ENCODE measurements at regions not wholly inside any gene's neighbourhood (a gene's known extent, or its start where the extent isn't known, plus 50 kb on each side); places are given as distances from the start of the nearest gene placed in this dataset.

- TF ChIP-seq ZBTB40 (IDR thresholded peaks at IDR 0.05; ENCODE audit: borderline replicate concordance) (no peak), RB1 (IDR thresholded peaks at IDR 0.05; ENCODE audit: borderline replicate concordance) (no peak), RELA (IDR thresholded peaks at IDR 0.05; ENCODE audit: borderline replicate concordance, partially characterized antibody) (no peak)
Observed at GRCh38 chr5:8209500-8209899, 340.6 kb downstream of the MTRR start (continued).

GRCh38 chr5:8213701-8214240 lies 344.8 kb downstream of the MTRR start:
- H4K20me1 ChIP-seq (ENCODE audit: control insufficient read depth, insufficient read depth) = no peaks in the 10 kb centered on the region
- POLR2A ChIA-PET = no interaction called here
- intact Hi-C loops (cut with micrococcal nuclease; ENCODE audit: unreplicated experiment) (no loop called here), in situ Hi-C loops (cut with MboI) (no loop called here)
- H3K4me3 ChIP-seq = no peak overlapping the region
- 0% methylated on average over 7 of the region's 7 CpGs for WGBS (ENCODE audit: insufficient coverage, insufficient replicate concordance, low lambda C conversion rate, missing lambda C conversion rate)
- FAIRE-seq = no peak
- ATAC-seq = no peak
- RAD21 ChIA-PET (ENCODE audit: unreplicated experiment) = no interaction called here
- H3K9ac ChIP-seq (ENCODE audit: control insufficient read depth, insufficient read depth, low read length) = no peak overlapping the region
- no peaks in the 10 kb centered on the region for H3K27me3 ChIP-seq (replicated peaks in 1 of 2; ENCODE audit: control insufficient read depth in 2 of 2, insufficient read depth in 2 of 2, low read length in 1 of 2)
- no peaks in the 10 kb centered on the region for H3K4me1 ChIP-seq (ENCODE audit: control insufficient read depth, insufficient read depth, low read length)
- no peaks in the 10 kb centered on the region for H3K79me2 ChIP-seq (ENCODE audit: control insufficient read depth, insufficient read depth, low read length)
- H3K4me2 ChIP-seq (ENCODE audit: control insufficient read depth, insufficient read depth) = no peak overlapping the region
- CTCF ChIA-PET = interaction anchor here (0.8 kb wide), 1 partner anchor 28 kb away, joined by 3 read pairs; no protein-coding TSS in a partner anchor
- no peak for DNase-seq (ENCODE audit: low read depth, low spot score)
- no peaks in the 10 kb centered on the region for H3K9me3 ChIP-seq (replicated peaks; ENCODE audit: control insufficient read depth, insufficient read depth, low read length)
- H3K36me3 ChIP-seq (ENCODE audit: control insufficient read depth in 2 of 2, insufficient read depth in 2 of 2, low read length in 1 of 2) = no peaks in the 10 kb centered on the region
- SMC1A ChIA-PET (ENCODE audit: uncharacterized antibody, unreplicated experiment) = no interaction called here
- H2AFZ ChIP-seq (ENCODE audit: control insufficient read depth, low read depth, low read length) = no peak overlapping the region
- no TSS peak for BruUV-seq (replicated peaks)
- no peak overlapping the region for H3K27ac ChIP-seq (ENCODE audit: control insufficient read depth, insufficient read depth)
- TF ChIP-seq BHLHE40 (IDR thresholded peaks at IDR 0.05; ENCODE audit: borderline replicate concordance in 1 of 2, low read depth in 2 of 2, low read length in 1 of 2) (no peak), BACH1 (IDR thresholded peaks at IDR 0.05; ENCODE audit: borderline replicate concordance) (no peak), ZNF24 (IDR thresholded peaks at IDR 0.05) (no peak), NFXL1 (IDR thresholded peaks at IDR 0.05; ENCODE audit: borderline replicate concordance) (no peak), SPI1 (IDR thresholded peaks at IDR 0.05; ENCODE audit: borderline replicate concordance, insufficient read depth, low read depth, low read length) (no peak), FOXK2 (IDR thresholded peaks at IDR 0.05) (no peak), ZNF687 (IDR thresholded peaks at IDR 0.05) (no peak), CBFB (IDR thresholded peaks at IDR 0.05; ENCODE audit: low read depth) (no peak), ZNF274 (IDR thresholded peaks at IDR 0.05; ENCODE audit: insufficient read depth, insufficient read length) (no peak)

Data from GM12878 (cell line).